Thyroid gland (tissue), 4 donors: ENCODE measurements at regions not wholly inside any gene's neighbourhood (a gene's known extent, or its start where the extent isn't known, plus 50 kb on each side); places are given as distances from the start of the nearest gene placed in this dataset.

Experiments used
- DNase-seq, 2 donors: peaks; one replicate each; pipeline ENCODE4 v3.0.0-alpha.2; 2019
- H3K27ac ChIP-seq, 3 donors: fragments of 200-600 bp; sonication (generic); 1 replicate in 2 of 3; 2 replicates in 1 of 3; pipeline ENCODE4 v1.5.1; 2016 to 2019; ENCODE audit warnings: mild to moderate bottlenecking in 1 of 3, moderate library complexity in 1 of 3
- H3K27me3 ChIP-seq: fragments of 200-600 bp; sonication (generic); one replicate; pipeline ENCODE4 v1.5.1; 2019
- H3K36me3 ChIP-seq, 2 donors: fragments of 200-600 bp; sonication (generic); one replicate each; pipeline ENCODE4 v1.5.1; 2016 to 2019
- H3K4me1 ChIP-seq, 2 donors: fragments of 200-600 bp; sonication (generic); one replicate each; pipeline ENCODE4 v1.5.1; 2017 to 2019
- H3K4me3 ChIP-seq, 3 donors: fragments of 200-600 bp; sonication (generic); replicated peaks in 1 of 3; 1 replicate in 2 of 3; 2 replicates in 1 of 3; pipeline ENCODE4 v1.5.1; 2016; ENCODE audit warnings: mild to moderate bottlenecking in 1 of 3
- H3K9me3 ChIP-seq: fragments of 200-600 bp; sonication (generic); one replicate; pipeline ENCODE4 v1.5.1; 2017
- POLR2A ChIP-seq, 2 donors: fragments of 450-650 bp; IDR thresholded peaks; one replicate each; pipeline ENCODE4 v1.6.1; 2017; ENCODE audit warnings: antibody characterized with exemption in 2 of 2, mild to moderate bottlenecking in 2 of 2, moderate library complexity in 1 of 2
- WGBS, 2 donors: methylation state at CpG; one replicate each; pipeline ENCODE4 v1.1.5; 2017; 5-methylcytosine and 5-hydroxymethylcytosine counted together
- intact Hi-C: fragments of 100-400 bp; cut with DNase I; formaldehyde crosslinking; loops from one replicate; pipeline ENCODE4 v1.15.1; 2023
- TF ChIP-seq, protein P1 (sequence below), 6 experiments: fragments of 200-600 bp in 3 of 6; fragments of 450-650 bp in 3 of 6; sonication (generic) in 3 of 6; IDR thresholded peaks; one replicate each; pipeline ENCODE4 v1.5.1; 2016 to 2019; ENCODE audit warnings: antibody characterized with exemption in 6 of 6, mild to moderate bottlenecking in 2 of 6, inconsistent platforms in 1 of 6, moderate library complexity in 1 of 6

GRCh38 chr1:55846051-55846450 is 630.9 kb upstream of the USP24 start:
- no peaks in the 10 kb centered on the region for H3K9me3 ChIP-seq
- TF ChIP-seq, protein P1, sequence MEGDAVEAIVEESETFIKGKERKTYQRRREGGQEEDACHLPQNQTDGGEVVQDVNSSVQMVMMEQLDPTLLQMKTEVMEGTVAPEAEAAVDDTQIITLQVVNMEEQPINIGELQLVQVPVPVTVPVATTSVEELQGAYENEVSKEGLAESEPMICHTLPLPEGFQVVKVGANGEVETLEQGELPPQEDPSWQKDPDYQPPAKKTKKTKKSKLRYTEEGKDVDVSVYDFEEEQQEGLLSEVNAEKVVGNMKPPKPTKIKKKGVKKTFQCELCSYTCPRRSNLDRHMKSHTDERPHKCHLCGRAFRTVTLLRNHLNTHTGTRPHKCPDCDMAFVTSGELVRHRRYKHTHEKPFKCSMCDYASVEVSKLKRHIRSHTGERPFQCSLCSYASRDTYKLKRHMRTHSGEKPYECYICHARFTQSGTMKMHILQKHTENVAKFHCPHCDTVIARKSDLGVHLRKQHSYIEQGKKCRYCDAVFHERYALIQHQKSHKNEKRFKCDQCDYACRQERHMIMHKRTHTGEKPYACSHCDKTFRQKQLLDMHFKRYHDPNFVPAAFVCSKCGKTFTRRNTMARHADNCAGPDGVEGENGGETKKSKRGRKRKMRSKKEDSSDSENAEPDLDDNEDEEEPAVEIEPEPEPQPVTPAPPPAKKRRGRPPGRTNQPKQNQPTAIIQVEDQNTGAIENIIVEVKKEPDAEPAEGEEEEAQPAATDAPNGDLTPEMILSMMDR (IDR thresholded peaks at IDR 0.05): no peak
- no peaks in the 10 kb centered on the region for H3K27me3 ChIP-seq
- no peak overlapping the region for H3K4me3 ChIP-seq
- no peaks in the 10 kb centered on the region for H3K36me3 ChIP-seq
- no peak overlapping the region for H3K27ac ChIP-seq
- H3K4me1 ChIP-seq: peaks cover 13 to 22% of the 10 kb centered on the region in 2 donors
- intact Hi-C loops: no loop called here
- no peak for DNase-seq
- 87 to 88% methylated on average over 2 of the region's 2 CpGs for WGBS, 2 donors

DNA sequence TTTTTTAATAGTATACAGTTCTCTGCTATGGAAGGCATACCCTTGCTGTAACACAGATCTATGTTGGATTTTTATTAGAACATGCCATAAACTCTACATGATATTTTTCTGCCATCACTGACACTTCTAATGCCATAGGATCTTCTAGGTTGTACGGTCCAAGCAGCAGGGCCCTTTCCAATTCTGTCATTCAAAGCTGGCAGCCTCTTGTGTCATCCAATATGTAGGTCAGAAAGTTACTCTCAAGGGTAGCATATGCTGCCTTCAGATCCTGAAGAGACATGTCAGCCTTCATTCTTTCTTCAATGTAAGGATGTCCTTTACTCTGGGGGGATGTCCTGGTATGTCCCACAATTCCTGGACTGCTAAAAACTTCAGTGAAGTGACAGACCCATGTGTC is 629.2 kb upstream of the USP24 start:
- H3K27ac ChIP-seq: no peak overlapping the region
- no peak overlapping the region for H3K4me3 ChIP-seq
- no peak for DNase-seq
- intact Hi-C loops: no loop called here
- no peak for TF ChIP-seq POLR2A (IDR thresholded peaks at IDR 0.05)
- H3K27me3 ChIP-seq: no peaks in the 10 kb centered on the region
- peaks cover 4 to 13% of the 10 kb centered on the region in 2 donors for H3K4me1 ChIP-seq
- H3K9me3 ChIP-seq: no peaks in the 10 kb centered on the region
- H3K36me3 ChIP-seq: no peaks in the 10 kb centered on the region
- 100% methylated on average over 1 of the region's 1 CpG for WGBS, 2 donors

DNA sequence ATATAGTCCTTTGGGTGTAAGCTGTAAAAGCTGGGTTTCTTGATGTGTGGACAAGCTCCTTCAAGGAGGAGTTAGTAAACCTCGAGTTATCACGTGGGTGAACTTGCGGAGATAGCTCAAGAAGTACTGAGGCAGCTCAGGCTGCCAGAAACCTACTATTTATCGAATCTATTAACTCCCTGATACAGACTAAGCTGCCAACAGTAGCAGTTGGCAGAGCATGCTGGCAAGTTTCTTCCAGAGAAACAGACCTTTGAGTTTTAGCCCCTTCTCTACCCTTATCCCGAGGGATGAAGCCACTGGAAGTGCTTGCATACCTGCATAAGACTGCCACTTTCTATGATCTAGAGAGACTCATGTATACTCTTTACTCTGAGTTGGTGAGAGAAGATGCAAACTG is 624.5 kb upstream of the USP24 start:
- TF ChIP-seq, protein P1 (IDR thresholded peaks at IDR 0.05): no peak
- no peak for TF ChIP-seq POLR2A (IDR thresholded peaks at IDR 0.05)
- H3K4me1 ChIP-seq: no peaks in the 10 kb centered on the region
- H3K4me3 ChIP-seq: no peak overlapping the region
- no peaks in the 10 kb centered on the region for H3K36me3 ChIP-seq
- no peak for DNase-seq
- intact Hi-C loops: no loop called here
- H3K27ac ChIP-seq: no peak overlapping the region
- WGBS, 2 donors: 58 to 77% methylated on average over 5 of the region's 5 CpGs
- H3K27me3 ChIP-seq: no peaks in the 10 kb centered on the region
- no peaks in the 10 kb centered on the region for H3K9me3 ChIP-seq

DNA sequence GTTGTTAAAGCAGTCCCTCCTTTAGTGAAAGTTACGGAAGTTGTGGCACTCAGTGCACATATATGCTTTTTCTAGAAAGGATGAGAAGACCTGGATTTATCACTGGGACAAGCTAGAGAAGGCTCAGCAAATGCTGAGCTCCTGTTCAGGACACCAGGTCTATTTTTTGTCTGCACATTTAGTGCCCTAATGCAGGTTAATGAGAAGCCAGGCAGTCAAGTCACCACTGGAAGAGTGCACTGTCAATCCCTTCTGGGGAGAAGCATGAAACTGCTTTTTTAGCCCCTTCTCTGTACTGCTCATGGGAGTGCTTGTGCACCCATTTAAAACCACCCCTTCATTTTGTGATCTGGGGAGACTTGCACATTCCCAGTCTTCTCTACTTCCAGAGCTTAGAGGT is 624.1 kb upstream of the USP24 start:
- H3K9me3 ChIP-seq: no peaks in the 10 kb centered on the region
- peaks cover 0 to 2% of the 10 kb centered on the region in 2 donors for H3K4me1 ChIP-seq
- no peaks in the 10 kb centered on the region for H3K27me3 ChIP-seq
- DNase-seq: no peak
- no peak for TF ChIP-seq POLR2A (IDR thresholded peaks at IDR 0.05)
- TF ChIP-seq, protein P1 (IDR thresholded peaks at IDR 0.05): no peak
- no peak overlapping the region for H3K4me3 ChIP-seq
- intact Hi-C loops: no loop called here
- H3K36me3 ChIP-seq: no peaks in the 10 kb centered on the region
- no peak overlapping the region for H3K27ac ChIP-seq
- 100% methylated on average over 1 of the region's 1 CpG for WGBS, 2 donors

GRCh38 chr1:55836086-55836485 is 620.9 kb upstream of the USP24 start:
- no peak for TF ChIP-seq POLR2A (IDR thresholded peaks at IDR 0.05)
- TF ChIP-seq, protein P1 (IDR thresholded peaks at IDR 0.05): no peak
- intact Hi-C loops: no loop called here
- Histone ChIP-seq H3K4me3 (no peak overlapping the region), H3K4me1 (peaks cover 0 to 6% of the 10 kb centered on the region in 2 donors), H3K9me3 (no peaks in the 10 kb centered on the region), H3K36me3 (no peaks in the 10 kb centered on the region), H3K27ac (no peak overlapping the region), H3K27me3 (no peaks in the 10 kb centered on the region)
- 82 to 88% methylated on average over 3 of the region's 3 CpGs for WGBS, 2 donors
- no peak for DNase-seq

DNA sequence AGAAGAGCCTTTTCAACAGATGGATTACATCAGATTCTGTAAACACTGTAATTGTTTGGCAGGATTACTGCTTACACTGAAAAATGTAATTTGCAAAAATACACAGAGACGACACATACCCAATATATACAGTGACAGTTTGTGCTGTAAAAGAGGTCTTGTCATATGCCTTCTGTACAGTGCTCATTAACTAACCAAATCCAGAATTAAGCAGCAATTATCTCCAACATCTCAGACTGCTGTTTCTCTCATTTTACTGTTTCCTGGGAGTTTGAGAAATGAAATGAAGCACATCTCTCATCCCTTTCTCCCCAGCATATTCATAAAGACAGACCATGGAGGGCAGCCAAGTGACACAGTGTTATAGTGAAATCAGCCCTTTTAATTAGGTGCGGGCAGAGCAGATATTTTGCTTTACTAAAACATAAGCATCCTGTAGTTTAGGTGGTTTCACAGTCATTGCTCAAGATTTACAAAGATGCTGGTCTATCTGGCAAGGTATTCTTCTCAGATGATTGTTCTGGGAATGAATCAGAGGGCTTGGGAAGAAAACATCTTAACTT is 618.4 kb upstream of the USP24 start:
- no peaks in the 10 kb centered on the region for H3K27me3 ChIP-seq
- no peak for DNase-seq
- 80 to 81% methylated on average over 2 of the region's 2 CpGs for WGBS, 2 donors
- peak overlapping the region in 1 of 3 donors; percentile 39 for H3K27ac ChIP-seq
- intact Hi-C loops: no loop called here
- H3K9me3 ChIP-seq: no peaks in the 10 kb centered on the region
- H3K4me3 ChIP-seq: no peak overlapping the region
- H3K36me3 ChIP-seq: no peaks in the 10 kb centered on the region
- H3K4me1 ChIP-seq: peaks cover 0 to 6% of the 10 kb centered on the region in 2 donors
- TF ChIP-seq POLR2A (IDR thresholded peaks at IDR 0.05): no peak
- TF ChIP-seq, protein P1 (IDR thresholded peaks at IDR 0.05): no peak
